ENCODE measurements at regions not wholly inside any gene's neighbourhood (a gene's known extent, or its start where the extent isn't known, plus 50 kb on each side); places are given as distances from the start of the nearest gene placed in this dataset.

GRCh38 chr4:74665876-74666275 lies 128.4 kb downstream of the BTC start:
- no peak for TF ChIP-seq PKNOX1 (IDR thresholded peaks at IDR 0.05)
- no peak for TF ChIP-seq BHLHE40 (IDR thresholded peaks at IDR 0.05; ENCODE audit: borderline replicate concordance)
- TF ChIP-seq SP1 (IDR thresholded peaks at IDR 0.05), result no peak
- TF ChIP-seq TARDBP (IDR thresholded peaks at IDR 0.05), result no peak
